ENCODE measurements at regions not wholly inside any gene's neighbourhood (a gene's known extent, or its start where the extent isn't known, plus 50 kb on each side); places are given as distances from the start of the nearest gene placed in this dataset.
"Not testable (repeated sequence)": the region's sequence is repeated elsewhere in the genome, so short reads cannot be mapped to it uniquely, and the experiment has no call there.

DNA sequence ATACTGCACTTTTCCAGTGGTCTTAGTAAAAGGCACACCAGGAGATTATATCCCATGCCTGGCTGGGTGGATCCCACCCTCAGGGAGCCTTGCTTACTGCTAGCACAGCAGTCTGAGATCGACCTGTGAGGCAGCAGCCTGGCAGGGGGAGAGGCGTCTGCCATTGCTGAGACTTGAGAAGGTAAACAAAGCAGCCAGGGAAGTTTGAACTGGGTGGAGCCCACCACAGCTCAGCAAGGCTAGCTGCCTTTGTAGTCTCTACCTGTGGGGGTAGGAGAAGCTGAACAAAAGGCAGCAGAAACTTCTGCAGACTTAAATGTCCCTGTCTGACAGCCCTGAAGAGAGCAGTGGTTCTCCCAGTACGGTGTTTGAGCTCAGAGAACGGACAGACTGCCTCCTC, 219.3 kb upstream of the GNAI1 start:
- TF ChIP-seq, protein P1, sequence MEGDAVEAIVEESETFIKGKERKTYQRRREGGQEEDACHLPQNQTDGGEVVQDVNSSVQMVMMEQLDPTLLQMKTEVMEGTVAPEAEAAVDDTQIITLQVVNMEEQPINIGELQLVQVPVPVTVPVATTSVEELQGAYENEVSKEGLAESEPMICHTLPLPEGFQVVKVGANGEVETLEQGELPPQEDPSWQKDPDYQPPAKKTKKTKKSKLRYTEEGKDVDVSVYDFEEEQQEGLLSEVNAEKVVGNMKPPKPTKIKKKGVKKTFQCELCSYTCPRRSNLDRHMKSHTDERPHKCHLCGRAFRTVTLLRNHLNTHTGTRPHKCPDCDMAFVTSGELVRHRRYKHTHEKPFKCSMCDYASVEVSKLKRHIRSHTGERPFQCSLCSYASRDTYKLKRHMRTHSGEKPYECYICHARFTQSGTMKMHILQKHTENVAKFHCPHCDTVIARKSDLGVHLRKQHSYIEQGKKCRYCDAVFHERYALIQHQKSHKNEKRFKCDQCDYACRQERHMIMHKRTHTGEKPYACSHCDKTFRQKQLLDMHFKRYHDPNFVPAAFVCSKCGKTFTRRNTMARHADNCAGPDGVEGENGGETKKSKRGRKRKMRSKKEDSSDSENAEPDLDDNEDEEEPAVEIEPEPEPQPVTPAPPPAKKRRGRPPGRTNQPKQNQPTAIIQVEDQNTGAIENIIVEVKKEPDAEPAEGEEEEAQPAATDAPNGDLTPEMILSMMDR (conservative IDR thresholded peaks at IDR 0.05; ENCODE audit: low read depth, low read length), result not testable (repeated sequence)
- not testable (repeated sequence) for TF ChIP-seq EZH2phosphoT487 (IDR thresholded peaks at IDR 0.05; ENCODE audit: borderline replicate concordance, low read length); EZH2 (IDR thresholded peaks at IDR 0.05; ENCODE audit: low read length, unreplicated experiment)

Measured in PC-3 (cell line).